PC-3 (cell line): ENCODE measurements at regions not wholly inside any gene's neighbourhood (a gene's known extent, or its start where the extent isn't known, plus 50 kb on each side); places are given as distances from the start of the nearest gene placed in this dataset.

Source experiments
- ATAC-seq: fragments of 200-7000 bp; cut with Tn5 transposase; 2 replicates; pipeline ENCODE4 v1.9.1; 2020; ENCODE audit warnings: mild to moderate bottlenecking, moderate library complexity
- BruUV-seq: library from RNA; stranded (reverse); fragments of 400-500 nt; replicated peaks from 2 replicates; lab custom pipeline; 2021; lab: Mats Ljungman, UMichigan
- CTCF ChIA-PET: fragments of 300-600 bp; sonication (Branson Sonifier 250); formaldehyde crosslinking; loops from one replicate; lab custom pipeline; 2022; ENCODE audit warnings: antibody characterized with exemption; lab: Charles Lee
- POLR2A ChIA-PET: fragments of 300-600 bp; sonication (Branson Sonifier 250); formaldehyde crosslinking; loops from one replicate; lab custom pipeline; 2022; ENCODE audit warnings: antibody characterized with exemption; ENCODE audit not compliant: unreplicated experiment; lab: Charles Lee
- DNase-seq: peaks from one replicate; pipeline ENCODE4 v3.0.0-alpha.2; 2015
- H2AFZ ChIP-seq: fragments of 300-600 bp; sonication (generic); 2 replicates; pipeline ENCODE4 v1.6.0; 2016; ENCODE audit warnings: antibody characterized with exemption, low read length
- H3F3A ChIP-seq: fragments of 300-600 bp; sonication (generic); one replicate; pipeline ENCODE4 v1.6.0; 2017; ENCODE audit warnings: antibody characterized with exemption, low read length, control low read depth, mild to moderate bottlenecking; ENCODE audit not compliant: unreplicated experiment
- H3K27ac ChIP-seq: fragments of 300-600 bp; sonication (generic); 2 replicates; pipeline ENCODE4 v1.5.1; 2016; ENCODE audit warnings: mild to moderate bottlenecking, low read length
- H3K27me3 ChIP-seq: fragments of 300-600 bp; sonication (generic); 2 replicates; pipeline ENCODE4 v1.6.1; 2016; ENCODE audit warnings: low read length, mixed read lengths
- H3K36me3 ChIP-seq: fragments of 300-600 bp; sonication (generic); 2 replicates; pipeline ENCODE4 v1.6.1; 2016; ENCODE audit warnings: low read depth, mixed run types, low read length, mixed read lengths
- H3K4me1 ChIP-seq: fragments of 300-600 bp; sonication (generic); 2 replicates; pipeline ENCODE4 v1.5.1; 2016; ENCODE audit warnings: low read length; ENCODE audit not compliant: insufficient read depth
- H3K4me2 ChIP-seq: fragments of 300-600 bp; sonication (generic); 2 replicates; pipeline ENCODE4 v1.6.0; 2016; ENCODE audit warnings: low read length
- H3K4me3 ChIP-seq: fragments of 300-600 bp; sonication (generic); 2 replicates; pipeline ENCODE4 v1.5.1; 2016; ENCODE audit warnings: mild to moderate bottlenecking, low read length, mixed read lengths
- H3K79me2 ChIP-seq: fragments of 300-600 bp; sonication (generic); 2 replicates; pipeline ENCODE4 v1.6.1; 2017; ENCODE audit warnings: low read length, mixed read lengths
- H3K9ac ChIP-seq: fragments of 300-600 bp; sonication (generic); 2 replicates; pipeline ENCODE4 v1.6.0; 2016; ENCODE audit warnings: mild to moderate bottlenecking, low read length
- H3K9me2 ChIP-seq: fragments of 300-600 bp; sonication (generic); replicated peaks from 2 replicates; pipeline ENCODE4 v1.6.1; 2016; ENCODE audit warnings: mixed run types, low read length, mixed read lengths
- H3K9me3 ChIP-seq: fragments of 300-600 bp; sonication (generic); 2 replicates; pipeline ENCODE4 v1.6.1; 2016; ENCODE audit warnings: low read length, mixed read lengths
- H4K20me1 ChIP-seq: fragments of 300-600 bp; sonication (generic); 2 replicates; pipeline ENCODE4 v1.6.1; 2016; ENCODE audit warnings: low read length, mixed read lengths
- CTCF ChIP-seq: fragments of 300-600 bp; sonication (generic); conservative IDR thresholded peaks from 2 replicates; pipeline ENCODE4 v1.5.1; 2017; ENCODE audit warnings: antibody characterized with exemption, low read depth, mild to moderate bottlenecking, low read length
- EZH2 ChIP-seq: fragments of 300-600 bp; sonication (generic); IDR thresholded peaks from one replicate; pipeline ENCODE4 v1.6.1; 2017; ENCODE audit warnings: antibody characterized with exemption, mild to moderate bottlenecking, low read length; ENCODE audit not compliant: unreplicated experiment
- EZH2phosphoT487 ChIP-seq: fragments of 300-600 bp; sonication (generic); IDR thresholded peaks from 2 replicates; pipeline ENCODE4 v1.6.1; 2018; ENCODE audit warnings: mild to moderate bottlenecking, antibody characterized with exemption, low read length, borderline replicate concordance
- intact Hi-C: fragments of 100-400 bp; cut with micrococcal nuclease; formaldehyde crosslinking; loops from 2 replicates; pipeline ENCODE4 v1.9.0; 2023

- ATAC-seq (no peak), DNase-seq (no peak)
- H3K9me2 ChIP-seq: no peaks in the 10 kb centered on the region
- H3K4me1 ChIP-seq: no peaks in the 10 kb centered on the region
- no peaks in the 10 kb centered on the region for H3K27me3 ChIP-seq
- ChIA-PET CTCF (no interaction called here), POLR2A (no interaction called here)
- H4K20me1 ChIP-seq: no peaks in the 10 kb centered on the region
- no peak overlapping the region for H2AFZ ChIP-seq
- no peak overlapping the region for H3K9ac ChIP-seq
- no peak overlapping the region for H3K4me2 ChIP-seq
- H3K4me3 ChIP-seq: no peak overlapping the region
- intact Hi-C loops: no loop called here
- no TSS peak for BruUV-seq
- no peaks in the 10 kb centered on the region for H3F3A ChIP-seq
- no peaks in the 10 kb centered on the region for H3K36me3 ChIP-seq
- H3K79me2 ChIP-seq: no peaks in the 10 kb centered on the region
- no peak for TF ChIP-seq EZH2
- TF ChIP-seq EZH2phosphoT487: no peak
- TF ChIP-seq CTCF: no peak
- no peak overlapping the region for H3K27ac ChIP-seq
- H3K9me3 ChIP-seq: no peaks in the 10 kb centered on the region
Measured at GRCh38 chr16:79468631-79469030, 131.9 kb downstream of the MAF start.

DNA sequence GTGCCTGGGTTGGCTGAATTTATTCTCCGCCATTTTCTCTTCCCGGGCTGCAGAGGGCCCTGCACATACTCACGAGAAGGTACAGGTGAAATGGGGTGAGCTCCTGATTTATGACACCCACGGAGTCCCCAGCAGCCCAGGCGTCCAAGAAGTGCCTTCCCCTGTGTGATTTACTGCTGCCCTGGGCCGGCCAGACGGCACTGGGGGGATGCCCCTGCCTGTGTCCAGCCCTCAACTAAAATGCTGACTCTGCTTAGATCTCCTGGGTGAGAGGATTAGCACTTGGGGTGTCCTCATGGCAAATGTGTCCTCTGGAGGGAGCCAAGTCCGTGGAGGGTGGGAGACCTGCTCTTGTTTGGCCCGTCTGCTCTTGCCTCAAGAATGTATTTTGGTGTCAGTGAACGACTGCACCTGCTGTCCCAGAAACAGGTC is 132.4 kb downstream of the MAF start:
- H3K9ac ChIP-seq: no peak overlapping the region
- no TSS peak for BruUV-seq
- H2AFZ ChIP-seq: no peak overlapping the region
- intact Hi-C loops: no loop called here
- no peak overlapping the region for H3K4me3 ChIP-seq
- H3K4me1 ChIP-seq: no peaks in the 10 kb centered on the region
- ATAC-seq: no peak
- no peaks in the 10 kb centered on the region for H3K36me3 ChIP-seq
- H3K9me2 ChIP-seq: no peaks in the 10 kb centered on the region
- no peaks in the 10 kb centered on the region for H3K9me3 ChIP-seq
- no peaks in the 10 kb centered on the region for H3F3A ChIP-seq
- H3K4me2 ChIP-seq: no peak overlapping the region
- ChIA-PET CTCF (no interaction called here), POLR2A (no interaction called here)
- DNase-seq: no peak
- H4K20me1 ChIP-seq: no peaks in the 10 kb centered on the region
- H3K79me2 ChIP-seq: no peaks in the 10 kb centered on the region
- TF ChIP-seq CTCF (no peak), EZH2 (no peak), EZH2phosphoT487 (no peak)
- no peak overlapping the region for H3K27ac ChIP-seq
- no peaks in the 10 kb centered on the region for H3K27me3 ChIP-seq

DNA sequence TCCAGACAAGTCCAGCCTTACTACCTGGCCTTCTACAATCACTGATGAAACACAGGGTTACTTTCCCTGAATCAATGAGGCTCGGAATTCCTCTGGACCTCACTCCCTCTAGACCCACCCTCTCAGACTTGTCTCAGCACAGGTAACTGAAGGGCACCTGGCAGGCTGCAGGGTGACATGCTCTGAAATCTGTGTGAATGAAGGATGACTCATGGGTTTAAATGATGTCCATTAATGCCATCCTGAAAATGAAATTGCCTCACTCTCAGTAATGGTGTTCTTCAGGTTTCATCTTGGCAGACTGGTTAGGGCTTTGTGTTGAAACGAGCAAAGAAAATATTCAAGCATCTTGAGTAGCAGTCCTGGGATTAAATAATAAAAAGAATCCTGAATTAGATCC is 134.4 kb downstream of the MAF start:
- CTCF ChIA-PET: no interaction called here

More for the DNA sequence above, 134.4 kb downstream of the MAF start:
- Histone ChIP-seq H3K79me2 (no peaks in the 10 kb centered on the region), H3K9me2 (no peaks in the 10 kb centered on the region), H3K9ac (no peak overlapping the region), H4K20me1 (no peaks in the 10 kb centered on the region), H3F3A (no peaks in the 10 kb centered on the region), H3K27ac (no peak overlapping the region), H3K36me3 (no peaks in the 10 kb centered on the region), H2AFZ (no peak overlapping the region), H3K27me3 (no peaks in the 10 kb centered on the region), H3K4me2 (no peak overlapping the region), H3K4me1 (no peaks in the 10 kb centered on the region), H3K9me3 (no peaks in the 10 kb centered on the region), H3K4me3 (no peak overlapping the region)
- POLR2A ChIA-PET: no interaction called here
- TF ChIP-seq CTCF: no peak
- no peak for TF ChIP-seq EZH2
- TF ChIP-seq EZH2phosphoT487: no peak
- ATAC-seq (no peak), DNase-seq (no peak)
- intact Hi-C loops: no loop called here
- no TSS peak for BruUV-seq
